ENCODE measurements at regions not wholly inside any gene's neighbourhood (a gene's known extent, or its start where the extent isn't known, plus 50 kb on each side); places are given as distances from the start of the nearest gene placed in this dataset.
"Not testable (repeated sequence)": the region's sequence is repeated elsewhere in the genome, so short reads cannot be mapped to it uniquely, and the experiment has no call there.

GRCh38 chr4:181085557-181085956, 1157.6 kb upstream of the TENM3 start:
- Histone ChIP-seq H3K27me3 (ENCODE audit: insufficient read depth, low read length, poor library complexity, severe bottlenecking) (no peaks in the 10 kb centered on the region), H3K9me3 (ENCODE audit: low read length) (no peaks in the 10 kb centered on the region), H3K4me1 (ENCODE audit: insufficient read depth, low read length) (no peaks in the 10 kb centered on the region), H3K4me3 (ENCODE audit: low read length) (no peak overlapping the region), H3K27ac (ENCODE audit: low read depth, low read length) (no peak overlapping the region), H3K36me3 (ENCODE audit: insufficient read depth, low read length) (no peaks in the 10 kb centered on the region)
- no peaks in the 10 kb centered on the region for H3K4me1 Mint-ChIP-seq
- no peak for DNase-seq
- CTCF ChIA-PET, result no interaction called here
- peaks cover 0 to 10% (median 3%) of the 10 kb centered on the region in 5 donors for H3K9me3 Mint-ChIP-seq
- H3K27ac Mint-ChIP-seq, result no peak overlapping the region
- no peak overlapping the region for H3K4me3 Mint-ChIP-seq
- H3K27me3 Mint-ChIP-seq, result no peaks in the 10 kb centered on the region
- H3K36me3 Mint-ChIP-seq, result no peaks in the 10 kb centered on the region
- POLR2A ChIA-PET, result no interaction called here

DNA sequence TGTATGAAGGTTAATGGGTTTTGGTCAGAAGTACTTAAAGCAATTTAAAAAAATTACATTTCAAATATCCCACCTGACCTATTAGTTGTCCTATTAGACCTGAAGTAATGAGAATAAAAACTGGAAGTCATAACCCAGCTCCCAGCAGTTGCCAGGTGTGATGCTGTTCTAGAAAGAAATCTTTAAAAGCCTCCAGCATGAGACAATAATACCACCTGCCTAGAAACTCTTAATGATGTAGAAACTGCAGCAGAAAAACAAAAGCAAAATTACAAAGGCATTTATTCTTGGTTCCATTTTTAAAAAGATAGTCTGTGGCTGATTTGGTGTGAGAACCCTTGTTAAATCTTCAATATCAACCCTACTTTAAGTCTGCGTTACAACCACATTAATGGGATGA, 1137.7 kb upstream of the TENM3 start:
- Mint-ChIP-seq H3K4me1 (no peaks in the 10 kb centered on the region), H3K4me3 (no peak overlapping the region), H3K27me3 (no peaks in the 10 kb centered on the region), H3K9me3 (peaks cover 0 to 6% (median 4%) of the 10 kb centered on the region in 5 donors), H3K27ac (no peak overlapping the region), H3K36me3 (no peaks in the 10 kb centered on the region)
- Histone ChIP-seq H3K27ac (ENCODE audit: low read depth, low read length) (no peak overlapping the region), H3K36me3 (ENCODE audit: insufficient read depth, low read length) (no peaks in the 10 kb centered on the region), H3K4me3 (ENCODE audit: low read length) (no peak overlapping the region), H3K4me1 (ENCODE audit: insufficient read depth, low read length) (no peaks in the 10 kb centered on the region), H3K9me3 (ENCODE audit: low read length) (no peaks in the 10 kb centered on the region), H3K27me3 (ENCODE audit: insufficient read depth, low read length, poor library complexity, severe bottlenecking) (no peaks in the 10 kb centered on the region)
- DNase-seq, result no peak
- POLR2A ChIA-PET, result no interaction called here
- CTCF ChIA-PET, result no interaction called here

DNA sequence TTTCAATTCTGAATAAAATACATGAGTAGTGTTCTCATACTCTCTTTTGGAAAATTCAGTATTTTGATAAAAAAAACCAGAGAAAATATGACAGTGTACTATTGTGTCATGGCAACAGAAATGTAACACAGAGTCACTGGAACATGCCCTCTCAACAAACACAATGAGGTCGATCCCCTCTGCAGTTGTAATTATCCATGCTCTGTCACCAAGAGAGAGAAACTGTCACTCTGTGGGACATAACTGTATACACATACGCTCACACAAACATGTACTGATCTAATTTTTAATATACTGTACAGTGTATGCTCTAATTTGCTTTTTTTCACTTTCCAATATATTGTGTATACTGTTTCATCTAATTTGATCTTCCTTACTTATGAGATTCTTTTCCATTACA, 1136.8 kb upstream of the TENM3 start:
- H3K9me3 Mint-ChIP-seq, result peaks cover 0 to 6% (median 5%) of the 10 kb centered on the region in 5 donors
- no peak for DNase-seq
- H3K36me3 ChIP-seq (ENCODE audit: insufficient read depth, low read length), result no peaks in the 10 kb centered on the region
- H3K4me3 ChIP-seq (ENCODE audit: low read length), result no peak overlapping the region
- ChIA-PET CTCF (no interaction called here), POLR2A (no interaction called here)
- H3K27me3 Mint-ChIP-seq, result no peaks in the 10 kb centered on the region
- H3K9me3 ChIP-seq (ENCODE audit: low read length), result no peaks in the 10 kb centered on the region
- H3K27me3 ChIP-seq (ENCODE audit: insufficient read depth, low read length, poor library complexity, severe bottlenecking), result no peaks in the 10 kb centered on the region
- no peak overlapping the region for H3K4me3 Mint-ChIP-seq
- H3K4me1 ChIP-seq (ENCODE audit: insufficient read depth, low read length), result no peaks in the 10 kb centered on the region
- H3K27ac ChIP-seq (ENCODE audit: low read depth, low read length), result no peak overlapping the region
- H3K36me3 Mint-ChIP-seq, result no peaks in the 10 kb centered on the region
- H3K27ac Mint-ChIP-seq, result no peak overlapping the region
- no peaks in the 10 kb centered on the region for H3K4me1 Mint-ChIP-seq

DNA sequence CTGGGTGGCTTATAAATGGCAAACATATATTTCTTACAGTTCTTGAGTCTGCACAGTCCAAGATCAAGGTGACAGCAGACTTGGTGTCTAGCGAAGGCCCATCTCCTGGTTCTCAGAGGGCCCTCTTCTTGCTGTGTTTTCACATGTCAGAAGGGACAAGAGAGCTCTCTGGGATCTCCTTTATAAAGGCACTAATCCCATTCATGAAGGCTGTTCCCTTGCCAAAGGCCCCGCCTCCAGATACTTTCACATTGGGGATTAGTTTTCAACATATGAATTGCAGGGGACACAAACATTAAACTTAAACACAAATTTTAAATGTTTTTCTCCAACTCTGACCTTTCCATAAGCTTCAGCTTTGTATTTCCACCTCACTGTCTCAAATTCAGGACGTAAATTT, 1135.0 kb upstream of the TENM3 start:
- H3K27ac ChIP-seq (ENCODE audit: low read depth, low read length), result no peak overlapping the region
- ChIA-PET POLR2A (no interaction called here), CTCF (no interaction called here)
- DNase-seq, result no peak
- Mint-ChIP-seq H3K27ac (no peak overlapping the region), H3K4me3 (no peak overlapping the region), H3K9me3 (peaks cover 1 to 4% (median 3%) of the 10 kb centered on the region in 5 donors), H3K36me3 (no peaks in the 10 kb centered on the region), H3K4me1 (no peaks in the 10 kb centered on the region), H3K27me3 (no peaks in the 10 kb centered on the region)
- no peaks in the 10 kb centered on the region for H3K36me3 ChIP-seq (ENCODE audit: insufficient read depth, low read length)
- H3K4me3 ChIP-seq (ENCODE audit: low read length), result no peak overlapping the region
- no peaks in the 10 kb centered on the region for H3K27me3 ChIP-seq (ENCODE audit: insufficient read depth, low read length, poor library complexity, severe bottlenecking)
- no peaks in the 10 kb centered on the region for H3K9me3 ChIP-seq (ENCODE audit: low read length)
- H3K4me1 ChIP-seq (ENCODE audit: insufficient read depth, low read length), result no peaks in the 10 kb centered on the region

GRCh38 chr4:181119186-181119585, 1124.0 kb upstream of the TENM3 start:
- no peaks in the 10 kb centered on the region for H3K36me3 ChIP-seq (ENCODE audit: insufficient read depth, low read length)
- DNase-seq, result no peak
- H3K4me3 Mint-ChIP-seq, result no peak overlapping the region
- no peak overlapping the region for H3K27ac ChIP-seq (ENCODE audit: low read depth, low read length)
- no peaks in the 10 kb centered on the region for H3K9me3 ChIP-seq (ENCODE audit: low read length)
- H3K27ac Mint-ChIP-seq, result no peak overlapping the region
- no peaks in the 10 kb centered on the region for H3K4me1 ChIP-seq (ENCODE audit: insufficient read depth, low read length)
- no peaks in the 10 kb centered on the region for H3K27me3 ChIP-seq (ENCODE audit: insufficient read depth, low read length, poor library complexity, severe bottlenecking)
- POLR2A ChIA-PET, result no interaction called here
- no peaks in the 10 kb centered on the region for H3K27me3 Mint-ChIP-seq
- peaks cover 0 to 18% (median 4%) of the 10 kb centered on the region in 5 donors for H3K9me3 Mint-ChIP-seq
- no peaks in the 10 kb centered on the region for H3K4me1 Mint-ChIP-seq
- no peaks in the 10 kb centered on the region for H3K36me3 Mint-ChIP-seq
- no peak overlapping the region for H3K4me3 ChIP-seq (ENCODE audit: low read length)
- CTCF ChIA-PET, result no interaction called here

DNA sequence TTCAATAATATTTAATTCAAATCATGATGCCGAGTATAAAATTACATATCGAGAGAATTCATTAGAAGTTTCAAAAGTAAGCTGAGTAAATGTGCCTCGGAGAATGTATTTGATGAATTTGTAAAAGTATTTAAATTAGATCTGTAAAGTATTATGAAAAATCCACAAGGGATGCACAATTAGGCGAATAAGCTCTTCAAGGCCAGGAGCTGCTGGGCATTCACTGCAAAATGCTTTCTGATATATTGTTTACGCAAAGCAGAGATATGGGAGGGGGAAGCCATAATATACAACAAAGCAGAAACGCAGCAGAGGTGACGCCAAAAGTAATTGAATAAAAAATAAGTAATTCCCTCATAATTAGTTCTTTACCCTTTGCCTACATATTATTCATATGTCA, 1121.5 kb upstream of the TENM3 start:
- Histone ChIP-seq H3K9me3 (ENCODE audit: low read length) (no peaks in the 10 kb centered on the region), H3K4me3 (ENCODE audit: low read length) (no peak overlapping the region), H3K4me1 (ENCODE audit: insufficient read depth, low read length) (no peaks in the 10 kb centered on the region), H3K27ac (ENCODE audit: low read depth, low read length) (no peak overlapping the region), H3K27me3 (ENCODE audit: insufficient read depth, low read length, poor library complexity, severe bottlenecking) (no peaks in the 10 kb centered on the region), H3K36me3 (ENCODE audit: insufficient read depth, low read length) (no peaks in the 10 kb centered on the region)
- POLR2A ChIA-PET, result no interaction called here
- Mint-ChIP-seq H3K4me1 (no peaks in the 10 kb centered on the region), H3K9me3 (peaks cover 0 to 14% (median 4%) of the 10 kb centered on the region in 5 donors), H3K27ac (no peak overlapping the region), H3K27me3 (peaks cover 0 to 2% of the 10 kb centered on the region in 2 donors), H3K36me3 (no peaks in the 10 kb centered on the region), H3K4me3 (no peak overlapping the region)
- DNase-seq, result no peak
- CTCF ChIA-PET, result no interaction called here

DNA sequence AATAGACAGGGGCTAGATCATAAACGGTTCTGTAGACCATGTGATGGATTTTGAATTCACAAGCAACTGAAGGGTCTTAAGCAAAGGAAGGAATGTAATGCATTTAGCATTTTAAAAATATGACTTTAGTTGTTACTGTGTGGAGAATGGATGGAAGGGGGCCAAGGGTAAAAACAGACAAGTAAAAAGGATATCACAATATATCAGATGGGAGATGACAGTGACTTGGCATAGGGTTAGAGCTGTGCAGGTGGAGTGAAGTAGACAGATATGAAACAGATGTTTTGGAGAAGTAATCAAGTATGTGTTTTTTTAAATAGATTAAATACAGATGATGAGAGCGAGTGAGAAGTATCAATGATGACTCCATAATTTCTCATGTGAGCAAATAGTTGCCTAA, 1116.0 kb upstream of the TENM3 start:
- Mint-ChIP-seq H3K27ac (no peak overlapping the region), H3K9me3 (peaks cover 15 to 34% (median 28%) of the 10 kb centered on the region in 5 donors), H3K27me3 (peaks cover 0 to 3% of the 10 kb centered on the region in 2 donors), H3K4me1 (no peaks in the 10 kb centered on the region), H3K36me3 (peaks cover 0 to 1% (median 0%) of the 10 kb centered on the region in 3 donors), H3K4me3 (no peak overlapping the region)
- Histone ChIP-seq H3K9me3 (ENCODE audit: low read length) (no peaks in the 10 kb centered on the region), H3K4me3 (ENCODE audit: low read length) (no peak overlapping the region), H3K4me1 (ENCODE audit: insufficient read depth, low read length) (no peaks in the 10 kb centered on the region), H3K27me3 (ENCODE audit: insufficient read depth, low read length, poor library complexity, severe bottlenecking) (no peaks in the 10 kb centered on the region), H3K36me3 (ENCODE audit: insufficient read depth, low read length) (no peaks in the 10 kb centered on the region), H3K27ac (ENCODE audit: low read depth, low read length) (no peak overlapping the region)
- DNase-seq, result no peak
- ChIA-PET CTCF (no interaction called here), POLR2A (no interaction called here)

DNA sequence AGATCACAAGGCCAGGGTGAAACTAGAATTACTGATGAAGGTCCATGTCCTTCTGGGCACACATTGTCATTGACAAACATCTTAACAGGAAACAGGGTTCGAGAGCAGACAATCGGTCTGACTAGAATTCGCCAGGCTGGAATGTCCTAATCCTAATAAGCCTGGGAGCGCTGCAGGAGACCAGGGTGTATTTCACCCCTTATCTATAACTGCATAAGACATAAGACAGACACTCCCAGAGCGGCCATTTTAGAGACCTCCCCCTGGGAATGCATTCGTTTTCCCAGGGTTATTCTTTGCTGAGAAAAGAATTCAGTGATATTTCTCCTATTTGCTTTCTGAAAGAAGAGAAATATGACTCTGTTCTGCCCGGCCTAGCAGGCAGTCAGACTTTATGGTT, 1112.9 kb upstream of the TENM3 start:
- H3K27ac ChIP-seq (ENCODE audit: low read depth, low read length); H3K27me3 Mint-ChIP-seq; H3K36me3 Mint-ChIP-seq; H3K36me3 ChIP-seq (ENCODE audit: insufficient read depth, low read length); H3K27ac Mint-ChIP-seq; H3K9me3 ChIP-seq (ENCODE audit: low read length); H3K27me3 ChIP-seq (ENCODE audit: insufficient read depth, low read length, poor library complexity, severe bottlenecking); H3K4me1 Mint-ChIP-seq; H3K4me3 Mint-ChIP-seq; POLR2A ChIA-PET; H3K4me3 ChIP-seq (ENCODE audit: low read length); DNase-seq; H3K4me1 ChIP-seq (ENCODE audit: insufficient read depth, low read length); CTCF ChIA-PET: not testable (repeated sequence)
- H3K9me3 Mint-ChIP-seq, result peaks cover 17 to 39% (median 28%) of the 10 kb centered on the region in 5 donors

GRCh38 chr4:181137351-181137750, 1105.9 kb upstream of the TENM3 start:
- no peaks in the 10 kb centered on the region for H3K4me1 Mint-ChIP-seq
- Histone ChIP-seq H3K9me3 (ENCODE audit: low read length) (no peaks in the 10 kb centered on the region), H3K27me3 (ENCODE audit: insufficient read depth, low read length, poor library complexity, severe bottlenecking) (no peaks in the 10 kb centered on the region), H3K4me3 (ENCODE audit: low read length) (no peak overlapping the region), H3K4me1 (ENCODE audit: insufficient read depth, low read length) (no peaks in the 10 kb centered on the region), H3K27ac (ENCODE audit: low read depth, low read length) (no peak overlapping the region), H3K36me3 (ENCODE audit: insufficient read depth, low read length) (no peaks in the 10 kb centered on the region)
- no peaks in the 10 kb centered on the region for H3K27me3 Mint-ChIP-seq
- no peak for DNase-seq
- H3K27ac Mint-ChIP-seq, result no peak overlapping the region
- CTCF ChIA-PET, result no interaction called here
- no peaks in the 10 kb centered on the region for H3K36me3 Mint-ChIP-seq
- peaks cover 0 to 5% (median 1%) of the 10 kb centered on the region in 5 donors for H3K9me3 Mint-ChIP-seq
- POLR2A ChIA-PET, result no interaction called here
- H3K4me3 Mint-ChIP-seq, result no peak overlapping the region
